ENCODE measurements at regions not wholly inside any gene's neighbourhood (a gene's known extent, or its start where the extent isn't known, plus 50 kb on each side); places are given as distances from the start of the nearest gene placed in this dataset.

DNA sequence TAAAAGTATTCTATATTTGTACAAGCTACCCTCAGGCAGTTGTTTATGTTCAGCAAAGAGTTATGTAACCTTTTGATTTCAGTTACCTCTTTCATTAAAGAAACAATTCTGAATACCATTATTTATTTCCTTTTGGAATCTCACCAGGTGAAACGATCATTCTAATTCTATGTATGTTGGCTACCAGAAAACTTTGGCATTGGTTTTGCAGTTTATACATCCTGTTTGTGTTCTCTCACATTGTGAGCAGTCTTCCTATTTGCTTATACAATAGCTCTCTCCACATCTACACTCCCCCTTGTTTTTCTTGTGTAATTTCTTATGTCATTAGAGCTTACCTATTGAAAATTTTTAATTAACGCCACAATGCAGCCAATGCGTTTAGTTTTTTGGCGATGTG lies 276.0 kb upstream of the MPDZ start:
- TF ChIP-seq POLR2AphosphoS5 (IDR thresholded peaks at IDR 0.05; ENCODE audit: low read depth, low read length) (no peak), POLR2A (IDR thresholded peaks at IDR 0.05; ENCODE audit: low read depth, low read length) (no peak), TAF1 (IDR thresholded peaks at IDR 0.05; ENCODE audit: borderline replicate concordance, low read depth, low read length) (no peak)

Measured in GM12892 (cell line).